GM12864 (cell line): ENCODE measurements at regions not wholly inside any gene's neighbourhood (a gene's known extent, or its start where the extent isn't known, plus 50 kb on each side); places are given as distances from the start of the nearest gene placed in this dataset.

ENCODE experiments used
- DNase-seq: peaks from one replicate; pipeline ENCODE4 v3.0.0-alpha.2; 2011; ENCODE audit warnings: low read depth
- H3K4me3 ChIP-seq: 2 replicates; pipeline ENCODE4 v1.5.1; 2011; ENCODE audit warnings: mild to moderate bottlenecking, low read depth, low read length, control low read depth
- CTCF ChIP-seq: IDR thresholded peaks from 2 replicates; pipeline ENCODE4 v1.5.1; 2011; ENCODE audit warnings: low read depth, mild to moderate bottlenecking, moderate library complexity, low read length, control low read depth, inconsistent platforms; ENCODE audit errors: missing control alignments

DNA sequence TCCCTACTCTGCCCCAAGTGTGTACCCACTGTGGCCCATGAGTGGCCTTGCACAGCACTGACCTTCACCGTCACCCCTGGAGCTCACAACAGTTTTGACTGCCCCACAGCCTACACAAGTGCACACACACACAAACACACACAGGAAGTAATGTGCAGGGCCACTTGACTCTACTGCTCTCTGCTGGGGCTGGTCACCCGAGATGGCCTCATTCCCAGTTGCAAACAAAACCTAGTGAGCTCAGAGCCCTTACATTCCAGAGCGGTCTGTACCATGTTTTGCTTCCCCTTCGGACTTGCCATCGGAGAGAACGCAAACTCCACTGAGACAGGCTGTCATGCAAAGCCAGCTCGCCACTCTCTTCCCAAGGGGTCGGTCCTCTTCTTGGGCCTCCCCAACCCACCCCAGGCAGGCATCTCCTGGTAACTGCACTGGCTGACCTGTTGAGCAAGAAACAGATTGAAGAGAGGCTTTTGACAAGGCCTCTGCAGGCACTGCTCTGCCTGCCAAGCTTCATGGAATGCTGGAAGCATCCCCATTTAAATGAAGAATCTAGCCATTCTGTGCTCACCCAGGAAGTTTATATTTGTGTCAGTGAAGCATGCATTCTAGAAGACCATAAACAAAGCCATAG is 232.0 kb upstream of the IGF1R start:
- no peak for DNase-seq
- no peak overlapping the region for H3K4me3 ChIP-seq
- TF ChIP-seq CTCF = no peak

GRCh38 chr15:98417346-98417745 is 231.0 kb upstream of the IGF1R start:
- no peak for DNase-seq
- TF ChIP-seq CTCF = no peak
- H3K4me3 ChIP-seq = no peak overlapping the region

DNA sequence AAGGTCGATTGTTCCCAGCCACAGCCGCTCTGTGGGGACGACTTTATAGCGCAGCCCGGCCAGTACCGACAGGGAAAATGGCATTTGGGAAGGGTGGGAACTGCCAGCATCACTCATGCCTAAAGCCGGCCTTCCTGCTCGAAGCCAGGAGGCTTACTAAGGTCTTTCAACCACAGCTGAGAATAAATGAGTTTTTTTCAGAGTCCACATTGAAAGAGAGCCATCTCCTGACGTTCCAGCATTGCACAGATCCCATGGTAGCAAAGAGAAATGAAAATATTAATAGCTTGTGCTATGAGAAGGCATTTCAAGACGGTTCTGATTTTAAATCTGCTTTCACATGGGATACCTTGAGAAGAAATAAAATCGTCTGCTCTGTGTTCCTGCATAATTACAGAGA is 230.2 kb upstream of the IGF1R start:
- TF ChIP-seq CTCF = no peak

DNA sequence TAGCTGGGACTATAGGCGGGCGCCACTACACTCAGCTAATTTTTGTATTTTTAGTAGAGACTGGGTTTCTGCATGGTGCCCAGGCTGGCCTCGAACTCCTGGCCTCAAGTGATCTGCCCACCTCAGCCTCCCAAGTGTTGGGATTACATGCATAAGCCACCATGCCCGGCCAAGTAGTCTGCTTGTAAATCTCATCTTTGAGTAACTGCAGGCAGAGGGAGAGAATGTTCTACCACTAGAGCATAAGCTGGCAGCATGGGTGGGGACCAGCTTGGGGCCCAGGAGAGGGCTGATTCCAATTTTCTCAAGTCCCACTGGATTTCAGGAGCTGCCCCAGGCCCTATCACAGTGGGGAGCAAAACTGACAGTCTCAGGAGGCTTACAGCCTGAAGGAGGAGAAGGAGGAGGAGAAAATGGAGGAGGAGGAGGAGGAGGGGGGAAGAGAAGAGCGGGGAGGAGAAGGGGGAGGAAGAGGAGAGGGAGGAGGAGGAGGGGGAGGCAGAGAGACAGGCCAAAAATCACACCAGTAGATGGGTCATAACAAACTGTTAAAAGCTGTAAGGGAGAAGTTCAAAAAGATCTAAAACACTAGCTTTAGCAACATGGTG is 229.1 kb upstream of the IGF1R start:
- DNase-seq = no peak

More for the DNA sequence above, 230.2 kb upstream of the IGF1R start:
- H3K4me3 ChIP-seq = no peak overlapping the region
- DNase-seq = no peak

GRCh38 chr15:98420837-98421236 is 227.5 kb upstream of the IGF1R start:
- no peak for TF ChIP-seq CTCF
- DNase-seq = no peak
- no peak overlapping the region for H3K4me3 ChIP-seq

More for the DNA sequence above, 229.1 kb upstream of the IGF1R start:
- H3K4me3 ChIP-seq = no peak overlapping the region
- TF ChIP-seq CTCF = no peak

DNA sequence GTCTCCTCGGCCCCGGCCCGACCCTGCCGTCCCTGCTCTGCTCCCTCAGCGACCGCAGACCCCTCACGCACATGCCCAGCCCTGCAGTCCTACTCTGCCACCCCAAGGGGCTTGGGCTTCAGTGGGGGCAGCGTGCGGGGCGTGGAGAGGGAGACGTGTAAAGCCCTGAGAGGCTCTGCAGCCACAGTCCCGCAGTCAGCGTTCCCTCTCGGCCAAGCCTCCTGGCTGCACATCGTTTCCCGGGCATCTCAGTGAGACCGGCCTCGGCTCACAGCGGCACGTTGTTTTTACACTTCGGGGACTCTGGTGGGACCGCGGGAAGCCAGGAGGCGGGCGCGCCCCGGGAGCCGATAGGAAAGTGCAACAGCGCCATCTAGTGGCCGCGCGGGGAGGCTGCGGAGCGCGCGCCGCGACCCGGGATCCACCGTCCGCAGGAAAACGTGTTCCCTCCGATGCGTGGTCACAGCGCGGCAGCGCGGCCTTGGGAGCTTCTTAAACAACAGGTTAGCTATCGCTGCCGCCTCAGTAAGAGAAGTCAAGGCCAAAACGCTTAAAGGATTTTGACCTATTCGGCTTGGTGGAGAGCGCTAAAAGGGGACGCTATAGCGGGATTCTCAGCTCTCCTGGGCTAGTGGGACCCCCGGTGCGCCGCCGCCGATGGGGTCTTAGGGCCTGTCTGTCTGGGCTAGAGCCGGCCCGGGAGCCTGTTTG is 226.8 kb upstream of the IGF1R start:
- no peak for DNase-seq
- peak; percentile 93 for TF ChIP-seq CTCF
- no peak overlapping the region for H3K4me3 ChIP-seq
